HT-29 (cell line): ENCODE measurements at regions not wholly inside any gene's neighbourhood (a gene's known extent, or its start where the extent isn't known, plus 50 kb on each side); places are given as distances from the start of the nearest gene placed in this dataset.

ENCODE experiments used
- DNase-seq: peaks from one replicate; pipeline ENCODE4 v3.0.0-alpha.2; 2015; ENCODE audit warnings: low spot score

DNA sequence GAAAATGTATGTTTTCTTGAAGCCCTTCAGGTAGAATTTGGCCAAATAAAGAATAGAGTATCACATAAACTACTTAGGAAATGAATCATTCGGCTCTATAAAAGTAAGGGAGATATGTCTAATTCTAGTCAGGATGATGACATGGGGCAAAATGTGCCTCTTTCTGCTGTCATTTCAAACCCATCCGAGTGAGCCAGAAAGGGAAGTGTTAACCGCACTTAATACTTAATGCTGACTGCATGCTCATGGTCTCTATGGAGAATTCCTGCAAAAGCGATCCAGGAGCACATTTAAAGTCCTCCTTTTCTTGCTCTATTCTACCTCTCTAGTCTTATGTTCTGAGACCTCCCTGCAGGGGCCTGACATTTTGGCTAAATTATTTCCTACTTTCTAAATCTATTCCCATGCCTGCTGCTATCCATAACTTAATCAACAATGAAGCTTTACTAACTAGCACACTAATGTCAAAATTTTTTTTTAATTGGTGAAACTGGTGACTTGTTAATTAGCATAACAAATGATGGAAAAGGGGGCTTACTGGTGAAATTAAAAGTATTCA, 127.4 kb downstream of the CDC42EP3 start:
- DNase-seq, result no peak

DNA sequence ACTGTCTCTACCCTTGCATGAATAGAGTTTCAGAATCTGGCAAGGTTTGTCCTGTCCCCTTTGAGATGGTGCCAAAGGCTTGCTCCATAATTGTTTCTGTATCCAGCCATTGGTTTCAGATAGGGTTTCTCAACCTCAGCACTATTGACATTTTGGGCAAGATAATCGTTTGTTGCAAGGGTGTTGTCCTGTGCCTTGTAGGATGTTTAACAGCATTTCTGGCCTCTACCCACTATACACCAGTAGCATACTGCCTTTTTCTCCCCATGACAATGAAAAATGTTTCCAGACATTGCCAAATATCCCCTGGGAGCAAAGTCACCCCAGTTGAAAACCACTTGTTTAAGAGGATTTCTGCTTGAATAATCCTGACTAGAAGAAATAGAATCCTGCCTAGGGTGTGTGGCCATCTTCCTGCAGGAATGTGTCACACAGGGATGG, 126.8 kb downstream of the CDC42EP3 start:
- no peak for DNase-seq

DNA sequence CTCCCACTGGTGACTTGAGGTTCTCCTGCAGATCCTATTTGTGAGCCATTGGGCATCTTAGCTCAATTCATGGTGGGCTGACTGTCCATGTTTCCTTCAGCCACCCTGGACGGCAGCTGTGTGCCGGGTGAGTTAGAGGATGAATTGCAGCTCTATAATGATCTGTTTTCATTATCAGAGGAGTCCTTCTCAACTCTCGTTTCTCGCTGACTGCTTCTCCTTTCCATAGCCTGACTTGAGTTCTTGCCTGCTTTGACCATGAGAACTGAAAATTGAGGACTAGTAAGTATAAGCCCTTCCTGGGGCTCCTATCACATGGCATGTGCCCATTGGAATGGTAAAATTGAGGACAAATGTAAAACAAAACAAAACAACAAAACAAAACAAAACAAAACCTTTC, 121.8 kb downstream of the CDC42EP3 start:
- DNase-seq, result no peak

DNA sequence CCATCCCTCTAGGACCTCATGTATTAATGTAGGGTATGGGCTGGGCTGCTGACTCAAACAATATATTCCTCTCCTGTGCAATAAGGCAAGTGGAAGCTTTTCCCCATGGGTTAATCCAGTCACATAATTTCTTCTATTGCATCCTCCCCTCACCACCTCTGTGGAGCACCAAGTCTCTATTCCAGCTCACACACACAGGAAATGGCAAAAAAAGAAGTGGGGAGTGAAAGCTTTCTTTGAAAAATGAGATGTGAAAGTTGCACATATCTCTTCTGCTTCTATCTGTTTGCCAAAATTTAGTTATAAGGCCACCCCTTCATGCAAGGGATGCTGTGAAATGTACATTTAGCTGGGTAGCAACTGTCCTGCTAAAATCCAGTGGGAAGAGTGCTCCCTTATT, 121.3 kb downstream of the CDC42EP3 start:
- no peak for DNase-seq

DNA sequence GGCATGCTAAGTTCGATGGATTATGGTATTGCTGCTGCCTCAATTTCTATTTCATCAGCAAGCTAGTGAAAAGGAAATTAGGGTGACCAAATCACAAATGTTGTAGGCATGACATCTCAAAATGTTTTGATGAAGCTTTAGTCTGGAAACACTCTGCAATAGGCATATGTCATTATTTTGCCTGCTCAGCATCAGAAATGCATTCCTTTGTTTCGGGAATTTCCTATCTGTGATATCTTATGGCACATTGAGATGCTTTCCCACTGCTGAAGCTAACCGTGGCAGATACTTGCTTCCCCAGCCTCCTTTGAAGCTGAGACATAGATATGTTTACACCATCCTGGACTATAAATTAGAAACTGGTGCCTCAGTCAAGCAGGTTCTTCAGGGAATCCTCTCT, 119.7 kb downstream of the CDC42EP3 start:
- DNase-seq, result no peak

DNA sequence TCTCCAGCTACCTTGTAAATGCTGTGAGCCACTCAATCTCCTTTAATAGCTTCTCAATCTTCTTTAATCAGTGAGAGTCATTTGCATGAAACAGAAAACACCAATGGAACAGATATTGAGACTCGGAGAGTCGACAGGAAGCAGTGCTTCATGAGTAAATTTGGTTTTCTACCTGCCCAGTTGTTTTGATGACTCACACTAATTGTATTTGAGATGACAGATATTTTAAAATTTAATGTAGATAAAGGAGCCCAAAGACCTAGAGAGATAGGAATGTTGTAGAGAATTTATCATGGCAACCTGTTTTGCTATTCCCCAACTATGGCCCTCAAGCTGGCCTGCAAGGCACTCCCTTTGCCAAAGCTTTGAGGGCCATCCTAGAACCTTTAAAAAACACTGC, 119.1 kb downstream of the CDC42EP3 start:
- DNase-seq, result no peak

DNA sequence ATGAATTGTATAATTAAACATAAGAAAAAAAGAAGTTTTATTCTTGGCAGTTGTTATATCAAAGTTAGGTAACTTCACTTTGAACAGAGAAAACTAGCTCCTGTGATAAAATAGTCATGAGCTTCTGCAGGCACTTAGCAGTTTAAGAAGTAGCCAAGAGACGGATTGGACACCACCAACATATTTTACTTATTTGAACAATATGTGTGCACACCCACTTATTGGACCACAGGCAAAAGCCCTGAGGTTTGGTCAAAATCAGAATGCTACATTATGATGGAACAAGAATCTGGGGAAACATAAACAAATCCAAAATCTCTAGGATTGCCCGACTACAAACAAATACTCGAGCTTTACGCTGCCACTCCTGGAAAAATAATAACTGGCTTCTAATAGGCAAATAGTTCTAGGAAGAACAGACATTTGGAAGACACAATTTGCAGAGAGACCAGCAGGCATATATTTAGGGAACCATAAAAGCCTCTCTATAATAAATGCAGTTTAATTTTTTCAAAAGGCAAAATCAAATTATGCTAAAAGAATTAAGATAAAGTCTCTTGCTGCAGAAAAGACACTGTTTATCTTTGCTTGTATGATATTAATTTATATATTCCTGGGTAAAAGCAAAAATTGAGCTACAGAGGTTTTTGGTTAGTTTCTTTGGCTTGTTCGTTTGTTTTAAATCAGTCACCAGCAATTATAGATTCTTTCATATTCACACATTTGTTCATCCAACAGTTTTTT, 117.9 kb downstream of the CDC42EP3 start:
- no peak for DNase-seq

DNA sequence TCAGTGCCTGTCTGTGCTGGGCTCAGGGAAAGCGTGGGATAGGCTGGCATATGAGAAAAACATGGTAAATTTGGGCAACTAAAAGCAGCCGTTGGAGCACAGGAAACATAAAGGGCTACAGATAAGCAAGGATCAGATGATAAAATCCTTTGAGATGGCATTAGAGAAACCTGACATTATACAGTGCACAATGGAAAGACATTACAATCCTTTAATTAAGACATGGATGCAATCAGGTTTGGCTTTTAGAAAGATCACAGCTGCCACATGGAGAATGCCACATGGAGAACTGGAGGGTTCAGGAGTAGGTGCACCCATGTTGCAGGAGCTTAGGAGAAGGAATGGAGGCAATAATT, 117.3 kb downstream of the CDC42EP3 start:
- DNase-seq, result no peak

DNA sequence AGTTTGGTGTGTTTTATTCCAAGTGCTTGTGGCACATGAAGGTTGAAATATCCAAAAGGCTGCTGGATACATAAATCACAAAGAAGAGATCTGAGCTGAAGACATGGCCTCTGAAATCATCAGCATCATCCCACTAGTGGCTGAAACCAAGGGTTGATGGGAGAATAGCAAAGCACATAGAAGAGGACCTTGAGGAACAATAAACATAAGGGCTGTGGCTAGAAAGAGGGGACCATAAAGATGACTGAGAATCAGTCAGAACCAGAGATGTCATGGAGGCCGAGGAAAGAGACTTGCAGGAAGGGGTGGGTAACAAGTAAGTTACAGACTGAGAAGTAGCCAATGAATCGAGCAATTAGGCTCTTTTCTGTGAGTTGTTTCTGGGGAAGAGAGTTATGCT, 116.8 kb downstream of the CDC42EP3 start:
- DNase-seq, result no peak

DNA sequence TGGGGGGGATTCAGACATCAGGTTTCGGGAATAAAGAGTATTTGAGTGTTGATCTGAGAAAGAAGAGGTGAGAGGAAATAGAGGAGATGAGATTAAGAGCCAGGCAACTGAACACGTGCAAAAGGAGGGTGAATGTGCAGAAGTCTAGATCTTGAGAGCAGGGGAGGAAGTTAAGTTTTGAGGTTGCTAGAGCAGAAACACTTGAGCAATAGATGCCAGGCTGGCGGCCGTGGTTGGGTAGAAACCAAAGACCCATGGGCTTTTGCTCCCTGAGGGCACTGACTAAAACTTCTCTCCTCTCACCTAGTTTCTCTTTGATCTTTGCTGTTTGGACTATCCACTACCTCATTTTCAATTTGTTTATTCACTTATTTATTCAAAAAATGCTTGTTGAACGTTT, 116.0 kb downstream of the CDC42EP3 start:
- DNase-seq, result no peak

DNA sequence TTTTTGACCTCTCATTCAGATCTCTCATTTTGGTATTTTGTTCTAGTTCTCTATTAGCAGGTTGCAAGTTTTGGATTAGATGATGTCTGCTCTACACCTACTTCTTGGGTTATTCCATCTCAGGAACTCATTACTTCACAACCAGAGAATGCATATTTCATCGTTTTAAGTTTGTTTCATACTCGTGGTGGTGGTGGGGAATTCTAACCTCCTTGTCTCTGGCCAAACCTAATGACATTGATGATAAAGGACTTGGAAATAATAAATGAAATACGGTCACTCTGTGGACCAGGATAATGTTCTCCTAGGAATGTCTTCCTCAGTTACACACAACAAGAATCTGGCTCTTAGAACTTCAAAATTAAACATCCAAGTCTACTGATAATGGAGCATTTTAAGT, 115.2 kb downstream of the CDC42EP3 start:
- DNase-seq, result no peak

DNA sequence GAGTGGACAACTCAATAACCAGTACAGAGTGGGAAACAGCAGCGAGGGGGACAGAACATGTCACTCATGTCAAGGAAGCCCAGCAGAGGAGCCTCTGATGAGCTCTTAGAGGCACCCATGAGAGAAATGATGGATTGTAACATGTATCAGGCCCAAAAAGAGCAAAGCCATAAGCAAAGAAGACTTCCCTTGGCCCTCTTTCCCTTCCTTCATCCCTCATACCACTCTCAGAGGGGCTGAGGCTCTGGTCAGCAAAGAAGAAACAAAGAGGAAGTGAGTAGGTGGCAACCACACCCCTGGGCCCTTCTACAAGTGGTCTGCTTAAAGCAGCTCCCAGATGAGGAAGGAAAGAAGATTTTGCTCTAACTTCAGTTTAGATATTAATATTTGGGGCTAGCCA, 112.8 kb downstream of the CDC42EP3 start:
- no peak for DNase-seq

DNA sequence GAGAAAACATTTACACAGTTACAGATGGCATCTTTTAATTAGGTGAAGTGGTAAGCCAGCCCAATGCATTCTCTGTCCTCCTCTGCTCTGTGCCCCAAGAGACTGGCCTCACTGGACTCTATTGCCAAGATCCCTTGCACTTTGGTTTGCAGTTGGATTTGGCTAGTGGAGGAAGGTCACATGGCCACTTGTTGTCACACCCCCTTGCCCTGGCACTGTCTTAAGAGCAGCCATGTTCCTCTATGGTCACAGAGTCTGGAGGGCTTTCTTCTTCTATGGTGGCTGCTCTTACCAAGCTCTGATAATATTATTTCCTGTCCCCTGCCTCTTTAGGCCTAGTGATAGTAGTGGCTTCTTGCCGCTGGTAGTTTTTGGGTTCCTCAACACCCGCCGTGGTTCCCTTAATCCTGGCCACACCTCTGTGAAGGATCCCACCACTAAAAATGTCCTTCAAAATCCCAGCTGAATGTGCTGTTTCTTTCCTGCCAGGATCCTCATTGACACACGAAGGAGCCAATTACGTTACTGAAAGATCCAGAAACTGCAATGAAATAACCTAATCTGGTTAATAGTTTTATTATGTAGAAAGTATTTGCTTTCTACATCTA, 111.1 kb downstream of the CDC42EP3 start:
- DNase-seq, result no peak

DNA sequence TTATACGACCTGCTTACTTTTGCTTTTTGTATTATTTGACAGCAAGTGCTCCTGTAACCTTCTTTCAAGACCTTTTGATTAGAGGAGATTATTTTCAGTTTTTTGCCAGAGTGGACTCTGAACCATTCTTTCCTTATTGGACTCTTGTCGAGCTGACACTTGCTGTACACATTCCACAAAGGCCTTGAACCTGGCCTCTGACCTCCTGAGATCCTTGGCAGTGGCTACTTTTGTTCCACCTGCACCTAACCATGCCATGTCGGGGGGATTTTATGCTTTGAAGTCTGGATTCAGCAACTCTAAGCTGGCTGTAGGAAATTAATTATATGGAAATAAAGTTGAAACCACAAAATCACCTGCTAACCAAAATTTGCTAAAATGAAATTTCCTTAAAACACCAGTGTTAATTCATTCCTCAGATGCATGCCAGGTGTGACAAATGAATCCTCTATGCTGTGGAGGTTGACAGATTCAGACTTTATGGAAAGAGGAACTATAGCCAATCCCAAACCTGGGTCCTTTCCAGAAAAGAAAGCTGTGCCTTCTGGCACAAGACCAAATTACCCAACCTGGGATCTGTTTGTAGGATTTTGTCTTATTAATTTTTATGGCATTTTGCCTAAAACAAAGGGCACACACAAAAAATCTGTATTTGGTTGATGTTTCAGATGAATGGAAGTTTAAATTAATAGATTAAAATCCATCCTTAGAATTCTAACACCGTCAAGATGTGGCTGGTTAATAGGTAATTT, 110.4 kb downstream of the CDC42EP3 start:
- DNase-seq, result no peak

DNA sequence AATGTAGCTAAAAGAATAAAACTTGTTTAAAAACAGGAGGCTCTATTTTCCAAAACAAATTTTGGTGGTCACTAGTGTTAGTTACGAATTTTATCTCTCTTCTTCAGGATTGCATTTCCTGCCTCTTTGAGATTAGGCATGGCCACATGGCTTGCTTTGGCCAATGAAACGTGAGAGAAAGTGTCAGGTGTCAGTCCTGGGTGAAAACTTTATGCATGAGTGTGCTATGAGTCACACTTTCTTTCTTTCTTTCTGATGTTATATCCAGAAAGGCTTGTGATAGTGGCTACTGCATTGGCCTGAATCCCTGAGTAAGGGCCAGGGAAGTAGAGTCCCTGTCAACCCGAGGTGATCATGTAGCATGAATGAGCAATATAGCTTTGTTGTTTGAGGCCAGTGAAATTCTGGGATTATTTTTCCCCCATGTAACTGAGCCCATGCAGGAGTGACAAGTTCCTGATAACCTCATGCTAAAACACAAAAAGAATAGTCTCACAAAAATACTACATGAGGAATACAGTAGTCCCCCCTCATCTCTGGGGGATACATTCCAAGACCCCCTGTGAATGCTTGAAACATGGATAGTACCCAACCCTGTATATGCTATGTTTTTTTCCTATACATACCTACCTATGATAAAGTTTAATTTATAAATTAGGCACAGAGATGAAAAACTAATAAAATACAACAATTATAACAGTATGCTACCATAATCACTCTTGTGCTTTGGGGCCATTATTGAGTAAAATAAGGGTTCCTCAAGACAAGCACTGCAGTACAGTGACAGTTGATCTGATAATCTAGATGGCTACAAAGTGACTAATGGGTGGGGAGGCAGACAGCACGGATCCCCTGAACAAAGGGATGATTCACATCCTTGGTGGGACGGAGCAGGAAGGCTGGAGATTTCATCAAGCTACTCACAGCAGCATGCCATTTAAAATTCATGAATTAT, 109.5 kb downstream of the CDC42EP3 start:
- DNase-seq, result peak; percentile 55

DNA sequence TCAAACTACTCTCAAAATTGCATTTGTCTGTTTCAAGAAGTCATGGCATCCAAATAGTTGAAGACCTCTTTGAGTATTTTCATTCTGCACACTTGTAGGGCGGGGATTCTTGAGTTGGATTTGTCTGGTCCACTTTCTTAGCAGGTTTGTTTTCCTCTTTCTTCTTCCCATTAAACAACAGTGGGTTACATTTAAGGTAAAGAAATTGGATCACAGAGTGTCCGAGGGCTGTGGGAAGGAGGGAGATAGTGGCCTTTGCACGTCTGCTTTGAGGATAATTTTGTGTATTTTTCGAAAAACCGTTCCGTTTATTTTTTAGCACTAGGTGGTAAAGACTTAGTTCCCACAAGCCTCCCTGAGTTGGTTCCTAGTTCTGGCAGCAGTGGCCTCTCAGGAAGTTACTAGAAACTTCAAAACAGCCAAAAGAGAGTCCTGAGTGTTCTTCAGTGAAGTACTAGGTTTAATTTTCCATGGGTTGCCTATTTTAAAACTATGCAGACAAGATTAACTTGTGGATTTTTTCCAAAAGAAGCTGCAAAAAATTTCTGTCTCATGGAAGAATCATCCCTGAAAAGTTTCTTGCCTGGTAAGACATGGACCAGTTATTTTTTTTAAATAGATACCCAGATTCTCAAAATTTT, 107.9 kb downstream of the CDC42EP3 start:
- no peak for DNase-seq

DNA sequence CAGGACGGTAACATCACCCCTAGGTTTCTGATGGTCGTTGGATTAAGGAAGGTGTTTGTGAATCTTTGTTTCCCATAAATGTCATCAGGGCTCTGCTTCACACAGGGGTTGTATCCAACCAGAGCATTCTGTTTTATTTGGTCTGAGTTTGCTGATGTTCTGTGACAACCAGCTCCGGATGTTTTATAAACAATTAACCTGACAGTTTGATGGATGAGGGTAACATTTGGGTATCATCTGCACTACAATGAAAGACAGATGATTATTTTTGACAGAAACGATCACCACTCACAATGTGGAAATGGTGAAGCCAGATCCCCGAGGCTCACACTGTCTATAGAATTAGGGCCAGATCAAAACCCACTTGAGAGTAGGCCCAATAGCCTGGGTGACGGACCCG, 107.1 kb downstream of the CDC42EP3 start:
- no peak for DNase-seq

DNA sequence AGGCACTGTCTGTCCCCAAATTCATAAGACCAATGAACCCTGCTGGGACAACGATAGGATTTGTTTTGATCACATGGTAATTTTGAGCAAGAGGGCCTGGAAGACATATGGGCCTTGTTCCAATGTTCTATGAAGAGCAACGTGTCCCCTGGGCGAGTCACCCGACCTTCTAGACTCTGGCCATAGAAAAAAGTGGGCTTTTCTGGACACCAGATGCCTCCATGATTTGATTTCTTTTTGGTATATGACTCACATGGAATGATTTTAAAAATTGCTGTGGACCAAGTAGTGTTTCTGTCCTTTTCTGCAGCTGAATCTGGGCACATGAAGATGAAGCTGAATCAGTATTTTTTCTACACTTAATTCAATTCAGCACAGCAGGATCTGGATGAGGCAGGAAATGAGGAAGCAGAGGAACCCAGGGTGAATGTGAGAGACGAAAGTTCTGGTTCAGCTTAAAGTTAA, 104.9 kb downstream of the CDC42EP3 start:
- DNase-seq, result no peak

DNA sequence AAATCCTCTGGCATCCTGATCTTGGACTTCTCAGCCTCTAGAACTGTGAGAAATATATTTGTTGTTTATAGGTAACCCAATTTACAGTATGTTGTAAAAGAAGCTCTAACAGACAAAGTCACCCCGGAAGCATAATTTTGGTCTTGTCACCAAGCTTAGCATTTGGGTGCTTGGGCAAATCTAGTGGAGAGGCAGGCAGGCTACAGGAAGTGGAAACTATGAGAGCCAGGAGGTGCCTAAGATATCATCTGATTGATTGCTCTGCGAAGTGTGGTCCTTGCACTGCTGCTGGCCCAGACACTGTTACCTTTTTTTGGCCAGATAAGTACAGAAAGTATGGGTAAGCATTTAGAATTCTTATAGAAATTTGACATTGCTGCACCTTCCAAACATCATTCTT, 102.9 kb downstream of the CDC42EP3 start:
- no peak for DNase-seq

DNA sequence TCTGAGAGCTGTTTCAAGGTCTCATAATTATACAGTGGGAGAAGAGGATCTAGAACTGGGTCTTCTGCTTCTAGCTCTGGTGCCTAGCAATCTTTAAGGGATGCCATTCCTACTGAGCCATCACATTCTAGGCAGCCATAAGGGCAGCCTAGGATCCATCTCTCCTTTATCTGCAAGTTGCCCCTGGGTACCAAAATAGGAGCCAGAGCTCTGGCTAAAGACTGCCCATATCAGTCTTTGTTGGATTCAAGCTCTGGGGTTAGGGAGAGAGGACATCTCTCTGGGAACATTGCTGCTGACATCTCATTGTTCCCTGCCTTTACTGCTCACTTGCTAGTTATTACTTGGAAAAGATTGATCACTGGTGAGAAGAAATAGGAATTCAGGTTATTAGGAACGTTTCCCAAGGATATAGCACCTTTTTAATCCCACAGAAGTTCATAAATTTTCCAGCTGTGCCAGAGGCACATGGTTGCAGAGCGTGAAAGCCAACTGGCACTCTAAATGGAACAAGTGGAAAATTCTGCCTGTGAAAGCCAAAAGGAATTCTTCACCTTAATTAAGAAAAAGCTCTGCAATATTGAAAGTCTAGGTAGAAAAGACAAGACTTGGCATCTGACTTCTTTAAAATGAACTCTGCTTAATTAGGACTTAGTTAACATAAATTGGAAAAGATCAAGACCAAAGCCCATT, 102.2 kb downstream of the CDC42EP3 start:
- DNase-seq, result no peak
